CD14-positive monocyte (primary cell): ENCODE measurements at regions not wholly inside any gene's neighbourhood (a gene's known extent, or its start where the extent isn't known, plus 50 kb on each side); places are given as distances from the start of the nearest gene placed in this dataset.

Experiments used
- DNase-seq, 3 donors: peaks; one replicate each; pipeline ENCODE4 v3.0.0-alpha.2; 2011 to 2022
- H2AFZ ChIP-seq: 2 replicates; pipeline ENCODE4 v1.6.0; 2012; ENCODE audit warnings: mild to moderate bottlenecking, low read depth, low read length, inconsistent platforms; ENCODE audit not compliant: insufficient read depth, poor library complexity, severe bottlenecking
- H3K27ac ChIP-seq, 2 donors: 1 replicate in 1 of 2; 2 replicates in 1 of 2; pipeline ENCODE4 v1.5.1; 2012 to 2013; ENCODE audit warnings: low read length in 2 of 2, control low read depth in 1 of 2, inconsistent platforms in 1 of 2, low read depth in 1 of 2, mild to moderate bottlenecking in 1 of 2
- H3K27me3 ChIP-seq, 2 donors: one replicate each; pipeline versions ENCODE4 v1.6.0 to v1.6.1; 2011 to 2013; ENCODE audit warnings: low read length in 2 of 2; ENCODE audit not compliant: control insufficient read depth in 2 of 2, insufficient read depth in 2 of 2
- H3K36me3 ChIP-seq, 2 donors: replicated peaks in 1 of 2; 1 replicate in 1 of 2; 2 replicates in 1 of 2; pipeline versions ENCODE4 v1.5.1 to v1.6.1; 2012 to 2013; ENCODE audit warnings: low read length in 2 of 2, control low read depth in 1 of 2, inconsistent platforms in 1 of 2, mild to moderate bottlenecking in 1 of 2; ENCODE audit not compliant: insufficient read depth in 2 of 2, control insufficient read depth in 1 of 2
- H3K4me1 ChIP-seq, 2 donors: 1 replicate in 1 of 2; 2 replicates in 1 of 2; pipeline versions ENCODE4 v1.5.1 to v1.6.1; 2012 to 2013; ENCODE audit warnings: low read length in 2 of 2, control low read depth in 1 of 2, inconsistent platforms in 1 of 2, mild to moderate bottlenecking in 1 of 2, moderate library complexity in 1 of 2; ENCODE audit not compliant: insufficient read depth in 2 of 2, control insufficient read depth in 1 of 2
- H3K4me2 ChIP-seq: replicated peaks from 2 replicates; pipeline ENCODE3; 2012; ENCODE audit warnings: low read length, moderate library complexity, mild to moderate bottlenecking; ENCODE audit not compliant: poor library complexity, severe bottlenecking; ENCODE audit errors: extremely low read depth
- H3K4me3 ChIP-seq, 3 experiments: fragments of 200-600 bp in 1 of 3; sonication (generic) in 1 of 3; replicated peaks in 1 of 3; 1 replicate in 2 of 3; 2 replicates in 1 of 3; pipeline ENCODE4 v1.5.1; 2011 to 2013; ENCODE audit warnings: low read length in 3 of 3, mild to moderate bottlenecking in 3 of 3, control low read depth in 2 of 3, low read depth in 2 of 3, inconsistent platforms in 1 of 3, moderate library complexity in 1 of 3
- H3K79me2 ChIP-seq: 2 replicates; pipeline ENCODE4 v1.6.0; 2012; ENCODE audit warnings: mild to moderate bottlenecking, control low read depth, inconsistent platforms, low read length, moderate library complexity; ENCODE audit not compliant: insufficient read depth
- H3K9ac ChIP-seq: 2 replicates; pipeline ENCODE4 v1.6.0; 2017; ENCODE audit warnings: low read length, mild to moderate bottlenecking; ENCODE audit not compliant: insufficient read depth, poor library complexity, severe bottlenecking
- H3K9me3 ChIP-seq, 2 donors: replicated peaks in 1 of 2; 1 replicate in 1 of 2; 2 replicates in 1 of 2; pipeline versions ENCODE4 v1.5.1 to v1.6.1; 2012 to 2013; ENCODE audit warnings: low read length in 2 of 2, control low read depth in 1 of 2; ENCODE audit not compliant: control insufficient read depth in 1 of 2, insufficient read depth in 1 of 2
- H4K20me1 ChIP-seq: 2 replicates; pipeline ENCODE4 v1.6.0; 2012; ENCODE audit warnings: mild to moderate bottlenecking, low read length, control low read depth, moderate library complexity; ENCODE audit not compliant: insufficient read depth
- H3K27ac Mint-ChIP-seq, 7 donors: one replicate each; pipeline ENCODE4 v1.8.0; 2020; ENCODE audit warnings: mild to moderate bottlenecking in 7 of 7, mixed read lengths in 7 of 7, moderate library complexity in 6 of 7, inconsistent platforms in 2 of 7
- H3K27me3 Mint-ChIP-seq, 3 donors: one replicate each; pipeline ENCODE4 v1.8.0; 2021 to 2022; ENCODE audit warnings: low read depth in 3 of 3, mild to moderate bottlenecking in 3 of 3, mixed read lengths in 3 of 3, moderate library complexity in 3 of 3, inconsistent platforms in 1 of 3
- H3K36me3 Mint-ChIP-seq, 2 donors: one replicate each; pipeline ENCODE4 v1.8.0; 2020; ENCODE audit warnings: mixed read lengths in 2 of 2, inconsistent platforms in 1 of 2, mild to moderate bottlenecking in 1 of 2
- H3K4me1 Mint-ChIP-seq: one replicate; pipeline ENCODE4 v1.8.0; 2020; ENCODE audit warnings: mild to moderate bottlenecking, mixed read lengths
- H3K4me3 Mint-ChIP-seq, 2 donors: one replicate each; pipeline ENCODE4 v1.8.0; 2020; ENCODE audit warnings: mild to moderate bottlenecking in 2 of 2, mixed read lengths in 2 of 2, moderate library complexity in 1 of 2
- H3K9me3 Mint-ChIP-seq, 7 donors: one replicate each; pipeline ENCODE4 v1.8.0; 2020 to 2022; ENCODE audit warnings: mixed read lengths in 7 of 7, mild to moderate bottlenecking in 6 of 7, moderate library complexity in 6 of 7, inconsistent platforms in 2 of 7
- WGBS: methylation state at CpG from one replicate; pipeline ENCODE4 v1.1.5; 2013; ENCODE audit warnings: missing lambda C conversion rate; ENCODE audit not compliant: insufficient coverage; 5-methylcytosine and 5-hydroxymethylcytosine counted together
- intact Hi-C, 2 donors: fragments of 100-400 bp; cut with micrococcal nuclease; formaldehyde crosslinking; loops; one replicate each; pipeline versions ENCODE4 v1.15.0 to v1.15.1; 2023
- TF ChIP-seq, protein P1 (sequence below): fragments of 200-600 bp; IDR thresholded peaks from one replicate; pipeline ENCODE4 v1.8.0; 2022; ENCODE audit warnings: antibody characterized with exemption, mild to moderate bottlenecking

DNA sequence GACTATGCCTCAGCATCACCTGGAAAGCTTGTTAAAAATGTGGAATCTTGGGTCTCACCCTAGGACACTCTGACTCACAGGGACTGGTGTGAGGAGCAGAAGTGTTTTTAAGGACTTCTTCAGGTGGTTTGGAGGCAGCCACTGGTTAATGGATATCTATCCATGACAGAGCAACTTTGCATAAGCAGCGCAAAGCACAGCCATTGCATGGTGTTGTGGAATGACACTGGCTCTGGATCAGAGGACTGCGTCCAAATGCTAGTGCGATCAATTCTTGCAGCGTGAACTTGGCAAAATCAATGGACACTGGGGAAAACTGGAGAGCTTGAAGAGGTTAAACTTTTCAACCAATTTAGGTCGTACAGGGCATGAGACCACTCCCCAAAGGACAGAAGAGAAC is 116.8 kb upstream of the FAM78B start:
- Mint-ChIP-seq H3K27me3 (peaks cover 0 to 3% (median 0%) of the 10 kb centered on the region in 3 donors), H3K4me3 (no peak overlapping the region), H3K9me3 (peaks cover 0 to 7% (median 2%) of the 10 kb centered on the region in 7 donors), H3K36me3 (no peaks in the 10 kb centered on the region), H3K4me1 (no peaks in the 10 kb centered on the region), H3K27ac (no peak overlapping the region)
- H2AFZ ChIP-seq = no peak overlapping the region
- DNase-seq = no peak
- intact Hi-C loops = no loop called here
- no peaks in the 10 kb centered on the region for H4K20me1 ChIP-seq
- H3K4me3 ChIP-seq = no peak overlapping the region
- H3K4me2 ChIP-seq = no peak overlapping the region
- H3K4me1 ChIP-seq = no peaks in the 10 kb centered on the region
- no peaks in the 10 kb centered on the region for H3K27me3 ChIP-seq
- no peaks in the 10 kb centered on the region for H3K36me3 ChIP-seq
- TF ChIP-seq, protein P1, sequence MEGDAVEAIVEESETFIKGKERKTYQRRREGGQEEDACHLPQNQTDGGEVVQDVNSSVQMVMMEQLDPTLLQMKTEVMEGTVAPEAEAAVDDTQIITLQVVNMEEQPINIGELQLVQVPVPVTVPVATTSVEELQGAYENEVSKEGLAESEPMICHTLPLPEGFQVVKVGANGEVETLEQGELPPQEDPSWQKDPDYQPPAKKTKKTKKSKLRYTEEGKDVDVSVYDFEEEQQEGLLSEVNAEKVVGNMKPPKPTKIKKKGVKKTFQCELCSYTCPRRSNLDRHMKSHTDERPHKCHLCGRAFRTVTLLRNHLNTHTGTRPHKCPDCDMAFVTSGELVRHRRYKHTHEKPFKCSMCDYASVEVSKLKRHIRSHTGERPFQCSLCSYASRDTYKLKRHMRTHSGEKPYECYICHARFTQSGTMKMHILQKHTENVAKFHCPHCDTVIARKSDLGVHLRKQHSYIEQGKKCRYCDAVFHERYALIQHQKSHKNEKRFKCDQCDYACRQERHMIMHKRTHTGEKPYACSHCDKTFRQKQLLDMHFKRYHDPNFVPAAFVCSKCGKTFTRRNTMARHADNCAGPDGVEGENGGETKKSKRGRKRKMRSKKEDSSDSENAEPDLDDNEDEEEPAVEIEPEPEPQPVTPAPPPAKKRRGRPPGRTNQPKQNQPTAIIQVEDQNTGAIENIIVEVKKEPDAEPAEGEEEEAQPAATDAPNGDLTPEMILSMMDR = no peak
- H3K9ac ChIP-seq = no peak overlapping the region
- 95% methylated on average over 5 of the region's 5 CpGs for WGBS
- no peak overlapping the region for H3K27ac ChIP-seq
- no peaks in the 10 kb centered on the region for H3K9me3 ChIP-seq
- H3K79me2 ChIP-seq = no peaks in the 10 kb centered on the region

DNA sequence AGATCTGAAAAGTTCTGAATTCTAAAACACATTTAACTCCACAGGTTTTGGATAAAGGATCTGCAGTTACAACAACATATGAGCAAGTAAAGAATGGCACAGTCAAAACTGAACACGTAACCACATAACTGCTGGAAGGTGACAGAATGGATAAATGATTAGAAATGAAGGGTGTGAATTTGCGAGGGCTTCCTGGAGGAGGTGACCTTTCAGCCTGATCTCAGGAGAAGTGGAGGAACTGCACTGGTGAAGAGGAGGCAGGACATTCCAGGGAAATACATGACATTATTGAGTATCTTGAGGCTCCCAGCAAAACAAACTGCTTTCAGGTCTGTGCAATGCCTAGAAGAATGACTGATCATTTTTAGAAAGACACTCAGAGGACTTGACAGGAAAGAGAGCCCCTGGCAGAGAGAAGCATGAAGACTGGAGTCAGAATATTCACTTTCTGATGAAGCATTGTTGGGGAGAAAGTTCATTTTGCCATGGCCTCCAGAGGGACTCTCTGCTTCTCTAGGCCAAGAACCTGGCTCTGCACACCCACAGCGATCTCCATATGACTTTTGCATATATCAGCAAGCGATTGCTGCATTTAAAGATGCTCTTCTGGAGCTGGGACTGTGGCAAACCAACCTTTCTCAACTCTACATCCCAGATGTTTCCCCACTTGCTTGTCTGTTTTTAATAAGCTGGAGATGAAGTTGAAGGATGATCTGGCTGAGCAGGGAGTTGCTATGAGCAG is 122.7 kb upstream of the FAM78B start:
- no peaks in the 10 kb centered on the region for H3K36me3 ChIP-seq
- H3K27me3 ChIP-seq = no peaks in the 10 kb centered on the region
- 85% methylated on average over 2 of the region's 4 CpGs for WGBS
- Mint-ChIP-seq H3K4me3 (no peak overlapping the region), H3K36me3 (no peaks in the 10 kb centered on the region), H3K9me3 (peaks cover 0 to 8% (median 2%) of the 10 kb centered on the region in 7 donors), H3K4me1 (no peaks in the 10 kb centered on the region), H3K27ac (no peak overlapping the region), H3K27me3 (peaks cover 2 to 3% (median 3%) of the 10 kb centered on the region in 3 donors)
- TF ChIP-seq, protein P1 = no peak
- H3K9me3 ChIP-seq = no peaks in the 10 kb centered on the region
- H3K27ac ChIP-seq = no peak overlapping the region
- H3K79me2 ChIP-seq = no peaks in the 10 kb centered on the region
- H2AFZ ChIP-seq = no peak overlapping the region
- no peak overlapping the region for H3K4me3 ChIP-seq
- H4K20me1 ChIP-seq = no peaks in the 10 kb centered on the region
- no peaks in the 10 kb centered on the region for H3K4me1 ChIP-seq
- no peak for DNase-seq
- no peak overlapping the region for H3K9ac ChIP-seq
- H3K4me2 ChIP-seq = no peak overlapping the region
- intact Hi-C loops = no loop called here
